Cardiac muscle cell (in vitro differentiated cells and primary cell): ENCODE measurements at regions not wholly inside any gene's neighbourhood (a gene's known extent, or its start where the extent isn't known, plus 50 kb on each side); places are given as distances from the start of the nearest gene placed in this dataset.

Experiments used
- DNase-seq, 2 donors: peaks; one replicate each; pipeline versions ENCODE4 v3.0.0 to v3.0.0-alpha.2; 2010 to 2017; ENCODE audit warnings: low read depth in 1 of 2, low spot score in 1 of 2
- H3K27ac ChIP-seq: fragments of 200-600 bp; sonication (generic); 2 replicates; pipeline ENCODE4 v1.5.1; 2016
- H3K27me3 ChIP-seq: fragments of 200-600 bp; sonication (generic); 2 replicates; pipeline ENCODE4 v1.6.0; 2016; ENCODE audit warnings: control low read depth
- H3K36me3 ChIP-seq: fragments of 200-600 bp; sonication (generic); 2 replicates; pipeline ENCODE4 v1.5.1; 2016; ENCODE audit warnings: control low read depth
- H3K4me1 ChIP-seq: fragments of 200-600 bp; sonication (generic); 2 replicates; pipeline ENCODE4 v1.8.1; 2017; ENCODE audit warnings: low read depth, mild to moderate bottlenecking, mixed run types
- H3K4me3 ChIP-seq: fragments of 200-600 bp; sonication (generic); 2 replicates; pipeline ENCODE4 v1.5.1; 2016; ENCODE audit warnings: mild to moderate bottlenecking
- H3K9me3 ChIP-seq: fragments of 200-600 bp; sonication (generic); 2 replicates; pipeline ENCODE4 v1.5.1; 2017; ENCODE audit warnings: low read depth, mild to moderate bottlenecking, control low read depth
- TF ChIP-seq, protein P1 (sequence below): IDR thresholded peaks from 2 replicates; pipeline ENCODE4 v1.5.1; 2012; ENCODE audit warnings: low read depth, mild to moderate bottlenecking, low read length

DNA sequence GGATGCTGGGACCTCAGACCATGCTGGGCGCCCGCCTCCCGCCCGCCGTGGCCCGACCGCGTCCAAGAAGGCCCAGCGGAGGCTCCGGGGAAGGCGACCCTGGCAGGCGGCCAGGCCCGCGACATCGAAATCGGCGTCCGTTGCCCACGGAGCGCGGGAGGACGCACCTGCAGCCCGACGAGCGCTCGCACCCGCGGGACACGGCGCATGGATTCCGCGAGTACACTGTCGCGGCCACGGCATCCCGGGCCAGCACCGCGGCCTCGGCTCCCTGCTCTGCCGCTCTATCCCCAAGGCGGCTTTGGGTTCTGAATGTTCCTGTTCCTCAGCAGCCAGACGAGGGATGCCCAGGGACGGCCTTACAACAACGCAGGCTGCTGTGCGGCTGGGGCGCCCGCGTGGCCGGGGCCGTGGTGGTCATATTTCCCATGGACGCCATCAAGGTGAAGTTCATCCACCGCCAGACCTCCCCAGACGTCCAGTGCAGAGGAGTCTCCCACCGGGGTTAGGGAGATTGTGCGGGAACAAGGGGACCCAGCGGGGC lies 67.5 kb upstream of the ZNF722 start:
- H3K4me1 ChIP-seq = no peaks in the 10 kb centered on the region
- H3K36me3 ChIP-seq = no peaks in the 10 kb centered on the region
- no peak overlapping the region for H3K4me3 ChIP-seq
- no peaks in the 10 kb centered on the region for H3K27me3 ChIP-seq
- H3K27ac ChIP-seq = no peak overlapping the region
- no peak for DNase-seq
- no peaks in the 10 kb centered on the region for H3K9me3 ChIP-seq
- TF ChIP-seq, protein P1, sequence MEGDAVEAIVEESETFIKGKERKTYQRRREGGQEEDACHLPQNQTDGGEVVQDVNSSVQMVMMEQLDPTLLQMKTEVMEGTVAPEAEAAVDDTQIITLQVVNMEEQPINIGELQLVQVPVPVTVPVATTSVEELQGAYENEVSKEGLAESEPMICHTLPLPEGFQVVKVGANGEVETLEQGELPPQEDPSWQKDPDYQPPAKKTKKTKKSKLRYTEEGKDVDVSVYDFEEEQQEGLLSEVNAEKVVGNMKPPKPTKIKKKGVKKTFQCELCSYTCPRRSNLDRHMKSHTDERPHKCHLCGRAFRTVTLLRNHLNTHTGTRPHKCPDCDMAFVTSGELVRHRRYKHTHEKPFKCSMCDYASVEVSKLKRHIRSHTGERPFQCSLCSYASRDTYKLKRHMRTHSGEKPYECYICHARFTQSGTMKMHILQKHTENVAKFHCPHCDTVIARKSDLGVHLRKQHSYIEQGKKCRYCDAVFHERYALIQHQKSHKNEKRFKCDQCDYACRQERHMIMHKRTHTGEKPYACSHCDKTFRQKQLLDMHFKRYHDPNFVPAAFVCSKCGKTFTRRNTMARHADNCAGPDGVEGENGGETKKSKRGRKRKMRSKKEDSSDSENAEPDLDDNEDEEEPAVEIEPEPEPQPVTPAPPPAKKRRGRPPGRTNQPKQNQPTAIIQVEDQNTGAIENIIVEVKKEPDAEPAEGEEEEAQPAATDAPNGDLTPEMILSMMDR = no peak

DNA sequence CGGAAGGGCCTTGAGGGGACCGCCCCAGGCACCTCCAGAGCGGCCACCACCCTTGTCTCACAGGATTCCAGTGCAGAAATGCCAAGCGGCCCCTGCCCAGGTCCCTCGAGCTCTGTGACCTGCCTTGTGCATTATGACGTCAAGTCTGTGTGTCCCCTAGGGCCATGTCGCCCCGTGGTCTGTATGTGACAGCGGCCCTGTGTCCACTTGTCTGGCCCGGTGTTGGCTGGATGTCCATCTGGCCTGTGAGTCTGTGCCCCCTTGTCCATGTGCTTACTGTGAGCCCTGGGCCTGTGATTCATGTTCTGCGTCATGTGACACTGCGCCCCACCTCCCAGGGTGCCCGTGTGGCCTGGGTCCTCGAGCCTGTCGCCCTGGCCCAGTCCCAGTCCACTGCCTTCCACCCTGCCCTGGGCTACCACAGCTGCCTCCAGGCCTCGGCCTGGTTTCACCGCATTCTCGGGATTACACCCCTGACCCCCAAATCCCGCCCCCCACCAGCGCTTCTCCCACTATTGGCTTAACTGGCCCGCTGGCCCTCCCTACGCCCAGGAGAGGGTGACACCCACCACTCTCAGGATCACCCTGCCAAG lies 66.6 kb upstream of the ZNF722 start:
- no peaks in the 10 kb centered on the region for H3K4me1 ChIP-seq
- H3K4me3 ChIP-seq = no peak overlapping the region
- H3K9me3 ChIP-seq = peaks cover 4% of the 10 kb centered on the region
- DNase-seq = no peak
- no peak overlapping the region for H3K27ac ChIP-seq
- TF ChIP-seq, protein P1 = no peak
- no peaks in the 10 kb centered on the region for H3K27me3 ChIP-seq
- no peaks in the 10 kb centered on the region for H3K36me3 ChIP-seq
